Upper lobe of right lung (tissue), 1 donor: ENCODE measurements at regions not wholly inside any gene's neighbourhood (a gene's known extent, or its start where the extent isn't known, plus 50 kb on each side); places are given as distances from the start of the nearest gene placed in this dataset.

Source experiments
- ATAC-seq: fragments of 200-7000 bp; cut with Tn5 transposase; one replicate; pipeline ENCODE4 v1.9.1; 2020; ENCODE audit warnings: mild to moderate bottlenecking, moderate library complexity
- DNase-seq: peaks from one replicate; pipeline ENCODE4 v3.0.0-alpha.2; 2020
- H3K27ac ChIP-seq: fragments of 200-600 bp; one replicate; pipeline ENCODE4 v1.8.0; 2022
- H3K27me3 ChIP-seq: fragments of 200-600 bp; one replicate; pipeline ENCODE4 v1.8.0; 2022; ENCODE audit warnings: mild to moderate bottlenecking
- H3K36me3 ChIP-seq: fragments of 200-600 bp; one replicate; pipeline ENCODE4 v1.8.0; 2022
- H3K4me1 ChIP-seq: fragments of 200-600 bp; one replicate; pipeline ENCODE4 v1.8.0; 2022
- H3K4me3 ChIP-seq: fragments of 200-600 bp; one replicate; pipeline ENCODE4 v1.8.0; 2022; ENCODE audit warnings: mild to moderate bottlenecking
- H3K9me3 ChIP-seq: fragments of 200-600 bp; one replicate; pipeline ENCODE4 v1.8.0; 2022
- intact Hi-C: fragments of 100-400 bp; cut with DNase I; formaldehyde crosslinking; loops from one replicate; pipeline ENCODE4 v1.11.0; 2022
- TF ChIP-seq, protein P1 (sequence below): fragments of 200-600 bp; IDR thresholded peaks from one replicate; pipeline ENCODE4 v1.8.0; 2022; ENCODE audit warnings: antibody characterized with exemption
- donor health status: DM: no; HTN: yes; CAD: no; lungs with severe emphysema.

DNA sequence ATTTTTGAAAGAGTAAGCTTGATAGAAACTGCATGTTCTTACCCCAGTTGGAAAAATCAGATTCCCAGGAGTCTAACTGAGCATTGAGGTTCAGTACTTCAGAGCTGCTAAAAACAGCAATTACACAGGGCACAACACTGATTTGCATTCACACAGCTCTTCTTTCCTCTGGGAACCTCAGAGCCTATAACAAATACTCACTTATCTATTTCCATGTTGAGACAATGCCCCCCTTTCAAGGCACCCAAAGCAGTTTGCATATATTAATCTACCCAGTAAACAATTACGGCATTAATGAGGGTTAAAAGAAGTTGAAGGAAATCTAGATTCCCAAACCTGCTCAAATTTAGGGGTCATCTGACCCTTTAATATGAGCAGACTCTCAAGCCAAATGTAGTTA is 126.9 kb upstream of the SLC35F3 start:
- Histone ChIP-seq H3K27ac (no peak overlapping the region), H3K27me3 (no peaks in the 10 kb centered on the region), H3K9me3 (no peaks in the 10 kb centered on the region), H3K36me3 (no peaks in the 10 kb centered on the region), H3K4me1 (no peaks in the 10 kb centered on the region), H3K4me3 (no peak overlapping the region)
- DNase-seq (no peak), ATAC-seq (no peak)
- TF ChIP-seq, protein P1, sequence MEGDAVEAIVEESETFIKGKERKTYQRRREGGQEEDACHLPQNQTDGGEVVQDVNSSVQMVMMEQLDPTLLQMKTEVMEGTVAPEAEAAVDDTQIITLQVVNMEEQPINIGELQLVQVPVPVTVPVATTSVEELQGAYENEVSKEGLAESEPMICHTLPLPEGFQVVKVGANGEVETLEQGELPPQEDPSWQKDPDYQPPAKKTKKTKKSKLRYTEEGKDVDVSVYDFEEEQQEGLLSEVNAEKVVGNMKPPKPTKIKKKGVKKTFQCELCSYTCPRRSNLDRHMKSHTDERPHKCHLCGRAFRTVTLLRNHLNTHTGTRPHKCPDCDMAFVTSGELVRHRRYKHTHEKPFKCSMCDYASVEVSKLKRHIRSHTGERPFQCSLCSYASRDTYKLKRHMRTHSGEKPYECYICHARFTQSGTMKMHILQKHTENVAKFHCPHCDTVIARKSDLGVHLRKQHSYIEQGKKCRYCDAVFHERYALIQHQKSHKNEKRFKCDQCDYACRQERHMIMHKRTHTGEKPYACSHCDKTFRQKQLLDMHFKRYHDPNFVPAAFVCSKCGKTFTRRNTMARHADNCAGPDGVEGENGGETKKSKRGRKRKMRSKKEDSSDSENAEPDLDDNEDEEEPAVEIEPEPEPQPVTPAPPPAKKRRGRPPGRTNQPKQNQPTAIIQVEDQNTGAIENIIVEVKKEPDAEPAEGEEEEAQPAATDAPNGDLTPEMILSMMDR = no peak
- intact Hi-C loops = no loop called here

GRCh38 chr1:233780049-233780448 is 124.4 kb upstream of the SLC35F3 start:
- DNase-seq (no peak), ATAC-seq (no peak)
- TF ChIP-seq, protein P1 = no peak
- Histone ChIP-seq H3K4me1 (no peaks in the 10 kb centered on the region), H3K27ac (no peak overlapping the region), H3K9me3 (no peaks in the 10 kb centered on the region), H3K27me3 (no peaks in the 10 kb centered on the region), H3K36me3 (no peaks in the 10 kb centered on the region), H3K4me3 (no peak overlapping the region)
- intact Hi-C loops = no loop called here

GRCh38 chr1:233782937-233783586 is 121.4 kb upstream of the SLC35F3 start:
- intact Hi-C loops = no loop called here
- ATAC-seq (no peak), DNase-seq (no peak)
- no peaks in the 10 kb centered on the region for H3K27me3 ChIP-seq
- H3K36me3 ChIP-seq = no peaks in the 10 kb centered on the region
- H3K4me3 ChIP-seq = no peak overlapping the region
- TF ChIP-seq, protein P1 = no peak
- H3K27ac ChIP-seq = no peak overlapping the region
- H3K9me3 ChIP-seq = no peaks in the 10 kb centered on the region
- H3K4me1 ChIP-seq = no peaks in the 10 kb centered on the region

DNA sequence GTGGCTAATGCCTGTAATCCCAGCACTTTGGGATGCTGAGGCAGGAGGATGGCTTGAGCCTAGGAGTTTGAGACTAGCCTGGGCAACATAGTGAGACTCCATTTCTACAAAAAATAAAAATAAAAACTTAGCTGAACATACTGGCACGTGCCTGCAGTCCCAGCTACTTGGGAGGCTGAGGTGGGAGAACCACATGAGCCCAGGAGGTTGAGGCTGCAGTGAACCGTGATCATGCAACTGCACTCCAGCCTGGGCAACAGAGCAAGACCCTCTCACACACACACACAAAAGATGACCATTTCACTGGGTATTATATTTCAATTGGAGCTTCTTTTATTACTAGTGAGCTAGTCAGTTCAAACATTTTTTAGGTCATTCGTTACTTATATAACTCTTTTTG is 116.9 kb upstream of the SLC35F3 start:
- TF ChIP-seq, protein P1 = no peak
- Histone ChIP-seq H3K4me3 (no peak overlapping the region), H3K9me3 (no peaks in the 10 kb centered on the region), H3K27ac (no peak overlapping the region), H3K4me1 (no peaks in the 10 kb centered on the region), H3K36me3 (no peaks in the 10 kb centered on the region), H3K27me3 (no peaks in the 10 kb centered on the region)
- intact Hi-C loops = no loop called here
- DNase-seq (no peak), ATAC-seq (no peak)

- no peak overlapping the region for H3K27ac ChIP-seq
- DNase-seq (no peak), ATAC-seq (no peak)
- H3K9me3 ChIP-seq = no peaks in the 10 kb centered on the region
- no peak overlapping the region for H3K4me3 ChIP-seq
- TF ChIP-seq, protein P1 = no peak
- H3K27me3 ChIP-seq = no peaks in the 10 kb centered on the region
- H3K36me3 ChIP-seq = no peaks in the 10 kb centered on the region
- intact Hi-C loops = no loop called here
- no peaks in the 10 kb centered on the region for H3K4me1 ChIP-seq
Observed at GRCh38 chr1:233788687-233789086, 115.8 kb upstream of the SLC35F3 start.

DNA sequence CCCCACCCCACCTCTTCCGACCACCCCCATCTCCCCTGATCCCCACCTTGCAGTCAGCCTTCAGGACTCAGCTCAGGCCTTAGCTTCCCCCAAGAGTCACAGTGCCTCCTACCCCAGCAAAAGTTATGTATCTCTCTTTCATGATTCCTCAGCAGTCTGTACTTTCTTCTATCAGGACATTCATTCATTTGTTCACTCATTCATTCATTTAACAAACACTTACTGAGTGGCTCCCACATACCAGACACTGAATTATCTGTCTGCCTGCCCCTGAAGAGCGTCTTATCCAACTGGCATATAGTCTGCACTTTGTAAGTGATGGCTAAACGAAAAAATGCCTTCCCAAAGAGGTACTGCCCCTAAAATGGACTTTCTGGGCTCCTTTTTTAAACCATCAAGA is 114.4 kb upstream of the SLC35F3 start:
- no peaks in the 10 kb centered on the region for H3K9me3 ChIP-seq
- TF ChIP-seq, protein P1 = no peak
- intact Hi-C loops = loop anchor here (10.0 kb wide), 1 partner anchor 345 kb away; no protein-coding TSS in a partner anchor
- no peaks in the 10 kb centered on the region for H3K27me3 ChIP-seq
- H3K27ac ChIP-seq = no peak overlapping the region
- no peak overlapping the region for H3K4me3 ChIP-seq
- ATAC-seq (no peak), DNase-seq (no peak)
- no peaks in the 10 kb centered on the region for H3K36me3 ChIP-seq
- H3K4me1 ChIP-seq = no peaks in the 10 kb centered on the region
